AG04449 (cell line): ENCODE measurements at regions not wholly inside any gene's neighbourhood (a gene's known extent, or its start where the extent isn't known, plus 50 kb on each side); places are given as distances from the start of the nearest gene placed in this dataset.

Source experiments
- CTCF ChIA-PET: fragments of 350-600 bp; formaldehyde crosslinking; extraction: SDS; loops from one replicate; lab custom pipeline; 2021; ENCODE audit warnings: antibody characterized with exemption; lab: Yijun Ruan, JAX
- POLR2A ChIA-PET: fragments of 400-600, 350-600 bp; formaldehyde crosslinking; extraction: SDS; loops from one replicate; lab custom pipeline; 2020; ENCODE audit warnings: antibody characterized with exemption, inconsistent platforms; lab: Yijun Ruan, JAX
- DNase-seq: peaks from one replicate; pipeline ENCODE4 v3.0.0-alpha.2; 2010; ENCODE audit warnings: low read depth, low spot score
- H3K4me3 ChIP-seq: 2 replicates; pipeline ENCODE4 v1.5.1; 2011; ENCODE audit warnings: low read depth, mild to moderate bottlenecking, control low read depth, low read length
- CTCF ChIP-seq: IDR thresholded peaks from one replicate; pipeline ENCODE4 v1.5.1; 2011; ENCODE audit warnings: mild to moderate bottlenecking, moderate library complexity, low read length, control low read depth, inconsistent platforms; ENCODE audit not compliant: insufficient read depth; ENCODE audit errors: missing control alignments

GRCh38 chr1:232109391-232109790 lies 482.8 kb downstream of the DISC1 start:
- CTCF ChIA-PET, result no interaction called here
- H3K4me3 ChIP-seq, result no peak overlapping the region
- no peak for TF ChIP-seq CTCF
- DNase-seq, result no peak
- POLR2A ChIA-PET, result interaction anchor here (0.8 kb wide), 1 partner anchor 93 kb away, joined by 4 read pairs; no protein-coding TSS in a partner anchor

DNA sequence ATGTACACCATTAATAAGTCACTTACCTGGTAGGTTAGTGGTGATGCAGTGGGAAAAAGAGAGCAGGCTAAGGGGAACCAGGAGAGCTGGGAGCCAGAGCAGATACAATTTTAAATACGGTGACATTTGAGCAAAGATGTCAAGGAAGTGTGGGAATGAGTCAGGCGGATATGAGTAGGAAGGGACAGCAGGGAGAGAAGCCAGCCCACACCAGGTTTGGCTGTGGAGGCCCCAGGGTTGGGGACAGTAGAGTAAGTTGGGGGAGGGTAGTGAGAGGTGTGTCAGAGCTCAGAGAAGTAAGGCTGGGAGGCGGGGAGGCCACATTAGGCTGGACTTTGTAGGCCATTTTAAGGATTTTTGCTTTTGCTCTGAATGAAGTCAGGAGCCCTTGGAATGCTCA lies 482.0 kb downstream of the DISC1 start:
- POLR2A ChIA-PET, result no interaction called here

GRCh38 chr1:232106415-232106814 lies 479.8 kb downstream of the DISC1 start:
- CTCF ChIA-PET, result no interaction called here
- no peak overlapping the region for H3K4me3 ChIP-seq
- POLR2A ChIA-PET, result no interaction called here
- DNase-seq, result no peak
- no peak for TF ChIP-seq CTCF

More for the DNA sequence above, 482.0 kb downstream of the DISC1 start:
- H3K4me3 ChIP-seq, result no peak overlapping the region
- CTCF ChIA-PET, result no interaction called here
- DNase-seq, result no peak
- TF ChIP-seq CTCF, result no peak

DNA sequence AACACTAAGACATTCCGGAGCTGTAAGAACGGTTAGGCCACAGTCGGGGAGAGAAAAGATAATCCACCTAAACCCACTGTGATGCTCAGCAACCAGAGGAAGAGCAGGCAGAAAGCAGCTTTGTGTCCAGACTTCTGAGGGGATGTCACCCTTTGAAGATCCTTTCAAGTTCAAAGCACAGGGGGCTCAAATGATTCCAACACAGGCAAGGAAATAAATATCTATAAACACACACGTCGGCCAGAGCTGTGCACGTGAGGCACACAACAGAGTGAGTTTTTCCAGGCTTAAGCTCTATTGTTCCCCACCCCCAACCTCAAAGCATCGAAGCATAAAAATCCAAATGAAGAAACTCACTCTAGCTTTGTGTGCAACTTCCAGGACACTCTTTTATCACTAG lies 479.0 kb downstream of the DISC1 start:
- no peak for TF ChIP-seq CTCF
- no peak for DNase-seq
- POLR2A ChIA-PET, result no interaction called here
- CTCF ChIA-PET, result interaction anchor here (0.9 kb wide), 1 partner anchor 239 kb away, joined by 3 read pairs; no protein-coding TSS in a partner anchor
- H3K4me3 ChIP-seq, result no peak overlapping the region

- ChIA-PET POLR2A (no interaction called here), CTCF (no interaction called here)
These were observed 474.6 kb downstream of the DISC1 start for GRCh38 chr1:232101231-232101630.

GRCh38 chr1:232096751-232097150 lies 470.2 kb downstream of the DISC1 start:
- POLR2A ChIA-PET, result no interaction called here
- no peak for TF ChIP-seq CTCF
- CTCF ChIA-PET, result no interaction called here
- no peak overlapping the region for H3K4me3 ChIP-seq
- no peak for DNase-seq

More at GRCh38 chr1:232101231-232101630, 474.6 kb downstream of the DISC1 start:
- no peak overlapping the region for H3K4me3 ChIP-seq
- DNase-seq, result no peak
- no peak for TF ChIP-seq CTCF
